SU-DHL-6 (cell line): ENCODE measurements at regions not wholly inside any gene's neighbourhood (a gene's known extent, or its start where the extent isn't known, plus 50 kb on each side); places are given as distances from the start of the nearest gene placed in this dataset.
"Not testable (repeated sequence)": the region's sequence is repeated elsewhere in the genome, so short reads cannot be mapped to it uniquely, and the experiment has no call there.

Experiments
- H2AFZ ChIP-seq: fragments of 200-600 bp; sonication (generic); 2 replicates; pipeline ENCODE4 v1.6.1; 2014; ENCODE audit warnings: low read depth, mild to moderate bottlenecking, moderate library complexity, mixed read lengths, antibody characterized with exemption, low read length; ENCODE audit not compliant: severe bottlenecking
- H3F3A ChIP-seq: fragments of 200-600 bp; shearing (Covaris generic); 2 replicates; pipeline ENCODE4 v1.6.0; 2016; ENCODE audit warnings: antibody characterized with exemption, mild to moderate bottlenecking; ENCODE audit not compliant: insufficient read depth
- H3K27ac ChIP-seq: fragments of 200-600 bp; sonication (generic); 2 replicates; pipeline ENCODE4 v1.5.1; 2016; ENCODE audit warnings: low read depth, mild to moderate bottlenecking, low read length, moderate library complexity, mixed read lengths
- H3K27me3 ChIP-seq: fragments of 200-600 bp; sonication (generic), shearing (Covaris generic); 2 replicates; pipeline ENCODE4 v1.6.0; 2014; ENCODE audit warnings: mild to moderate bottlenecking, low read length
- H3K36me3 ChIP-seq: fragments of 200-600 bp; sonication (generic); 2 replicates; pipeline ENCODE4 v1.6.1; 2014; ENCODE audit warnings: mild to moderate bottlenecking, low read length, mixed read lengths
- H3K4me2 ChIP-seq: fragments of 300-600, 200-600 bp; shearing (Covaris generic), sonication (generic); 2 replicates; pipeline ENCODE4 v1.6.0; 2014; ENCODE audit warnings: low read length, low read depth, mild to moderate bottlenecking; ENCODE audit not compliant: poor library complexity, severe bottlenecking
- H3K4me3 ChIP-seq: fragments of 200-600 bp; sonication (generic); 2 replicates; pipeline ENCODE4 v1.5.1; 2014; ENCODE audit warnings: antibody characterized with exemption, low read length, mild to moderate bottlenecking, mixed read lengths; ENCODE audit not compliant: insufficient read depth, poor library complexity, severe bottlenecking
- H3K79me2 ChIP-seq: fragments of 200-600 bp; sonication (generic); 2 replicates; pipeline ENCODE4 v1.6.1; 2014; ENCODE audit warnings: mild to moderate bottlenecking, low read length, moderate library complexity; ENCODE audit not compliant: insufficient read depth
- H3K9ac ChIP-seq: fragments of 200-600 bp; sonication (generic); 2 replicates; pipeline ENCODE4 v1.7.0; 2014; ENCODE audit warnings: mild to moderate bottlenecking, low read length
- H3K9me2 ChIP-seq: fragments of 200-600 bp; sonication (generic); replicated peaks from 2 replicates; pipeline ENCODE4 v1.6.1; 2014; ENCODE audit warnings: low read length; ENCODE audit not compliant: insufficient read depth
- H3K9me3 ChIP-seq: fragments of 200-600 bp; sonication (generic); 2 replicates; pipeline ENCODE4 v1.6.1; 2014; ENCODE audit warnings: low read length, mixed read lengths; ENCODE audit not compliant: insufficient read depth
- H4K20me1 ChIP-seq: fragments of 200-600 bp; sonication (generic); 2 replicates; pipeline ENCODE4 v1.6.1; 2014; ENCODE audit warnings: low read depth, mild to moderate bottlenecking, antibody characterized with exemption, low read length, moderate library complexity, mixed read lengths
- CTCF ChIP-seq: fragments of 200-600 bp; sonication (generic); IDR thresholded peaks from one replicate; pipeline ENCODE4 v1.5.1; 2017; ENCODE audit warnings: antibody characterized with exemption, mild to moderate bottlenecking, low read length, moderate library complexity; ENCODE audit not compliant: insufficient read depth, poor library complexity, severe bottlenecking
- EZH2phosphoT487 ChIP-seq: fragments of 200-600 bp; sonication (generic), shearing (Covaris generic); conservative IDR thresholded peaks from 2 replicates; pipeline ENCODE4 v1.6.1; 2018; ENCODE audit warnings: mild to moderate bottlenecking, antibody characterized with exemption, low read length, moderate library complexity, mixed read lengths

DNA sequence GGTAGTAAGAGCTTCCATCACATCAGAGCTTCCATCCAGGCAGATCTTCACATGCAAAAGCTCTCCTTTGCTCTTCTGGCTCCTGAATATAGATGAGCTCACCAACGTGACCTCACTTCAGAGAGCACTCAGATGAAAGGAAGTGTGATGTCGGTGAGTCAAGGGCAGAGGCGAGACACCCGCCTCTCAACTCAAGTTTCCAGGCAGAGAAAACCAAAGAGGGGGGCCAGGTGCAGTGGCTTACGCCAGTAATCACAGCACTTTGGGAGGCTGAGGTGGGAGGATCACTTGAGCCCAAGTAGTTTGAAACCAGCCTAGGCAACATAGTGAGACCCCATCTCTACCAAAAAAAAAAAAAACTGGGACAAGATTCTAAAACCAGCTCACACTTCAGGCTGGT, 126.9 kb downstream of the DUSP6 start:
- Histone ChIP-seq H3K4me2 (no peak overlapping the region), H3K27me3 (no peaks in the 10 kb centered on the region), H3K9me3 (no peaks in the 10 kb centered on the region), H3F3A (no peaks in the 10 kb centered on the region), H3K36me3 (no peaks in the 10 kb centered on the region), H4K20me1 (no peaks in the 10 kb centered on the region), H3K79me2 (no peaks in the 10 kb centered on the region), H2AFZ (no peak overlapping the region), H3K27ac (no peak overlapping the region), H3K9ac (no peak overlapping the region), H3K9me2 (no peaks in the 10 kb centered on the region), H3K4me3 (no peak overlapping the region)
- no peak for TF ChIP-seq CTCF
- no peak for TF ChIP-seq EZH2phosphoT487

DNA sequence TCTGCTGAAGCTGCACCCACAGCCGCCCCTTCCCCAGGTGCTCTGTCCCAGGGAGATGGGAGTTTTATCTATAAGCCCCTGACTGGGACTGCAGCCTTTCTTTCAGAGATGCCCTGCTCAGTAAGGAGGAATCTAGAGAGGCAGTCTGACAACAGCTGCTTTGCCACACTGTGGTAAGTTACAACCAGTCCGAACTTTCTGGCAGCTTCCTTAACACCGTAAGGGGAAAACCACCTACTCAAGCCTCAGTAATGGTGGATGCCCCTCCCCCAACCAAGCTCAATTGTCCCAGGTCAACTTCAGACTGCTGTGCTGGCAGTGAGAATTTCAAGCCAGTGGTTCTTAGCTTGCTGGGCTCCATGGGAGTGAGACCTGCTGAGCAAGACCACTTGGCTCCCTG, 129.7 kb downstream of the DUSP6 start:
- H3K4me2 ChIP-seq, H3K79me2 ChIP-seq, H3K9me2 ChIP-seq, H2AFZ ChIP-seq, H3F3A ChIP-seq, H3K4me3 ChIP-seq, H3K27ac ChIP-seq, H3K9ac ChIP-seq, H3K36me3 ChIP-seq, H3K9me3 ChIP-seq, H4K20me1 ChIP-seq, H3K27me3 ChIP-seq: not testable (repeated sequence)

DNA sequence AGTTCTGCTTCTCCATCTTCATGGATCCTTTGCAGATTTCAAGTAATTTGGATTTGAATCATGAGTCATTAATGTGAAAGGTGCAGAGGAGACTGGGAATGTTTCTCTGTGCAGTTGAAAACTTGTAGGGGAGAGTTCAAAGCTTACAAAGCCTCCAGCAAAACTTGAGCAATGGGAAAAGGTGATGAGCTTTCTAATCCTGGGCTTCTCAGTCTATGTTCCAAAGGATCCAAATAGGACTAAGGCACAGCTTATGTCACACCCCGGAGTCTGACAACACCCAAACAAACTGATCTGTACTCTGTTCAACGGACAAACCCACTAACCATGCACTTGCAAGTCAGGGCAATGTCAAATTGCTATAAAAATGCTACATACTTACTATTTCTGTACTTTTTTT, 134.8 kb downstream of the DUSP6 start:
- Histone ChIP-seq H3K27ac (no peak overlapping the region), H3K27me3 (no peaks in the 10 kb centered on the region), H3K79me2 (no peaks in the 10 kb centered on the region), H2AFZ (no peak overlapping the region), H4K20me1 (no peaks in the 10 kb centered on the region; the same call in 1 of the 2 replicates), H3K9me3 (no peaks in the 10 kb centered on the region), H3K9ac (no peak overlapping the region), H3F3A (no peaks in the 10 kb centered on the region), H3K4me2 (no peak overlapping the region), H3K4me3 (no peak overlapping the region), H3K36me3 (no peaks in the 10 kb centered on the region), H3K9me2 (no peaks in the 10 kb centered on the region)
- TF ChIP-seq CTCF (no peak), EZH2phosphoT487 (no peak)

DNA sequence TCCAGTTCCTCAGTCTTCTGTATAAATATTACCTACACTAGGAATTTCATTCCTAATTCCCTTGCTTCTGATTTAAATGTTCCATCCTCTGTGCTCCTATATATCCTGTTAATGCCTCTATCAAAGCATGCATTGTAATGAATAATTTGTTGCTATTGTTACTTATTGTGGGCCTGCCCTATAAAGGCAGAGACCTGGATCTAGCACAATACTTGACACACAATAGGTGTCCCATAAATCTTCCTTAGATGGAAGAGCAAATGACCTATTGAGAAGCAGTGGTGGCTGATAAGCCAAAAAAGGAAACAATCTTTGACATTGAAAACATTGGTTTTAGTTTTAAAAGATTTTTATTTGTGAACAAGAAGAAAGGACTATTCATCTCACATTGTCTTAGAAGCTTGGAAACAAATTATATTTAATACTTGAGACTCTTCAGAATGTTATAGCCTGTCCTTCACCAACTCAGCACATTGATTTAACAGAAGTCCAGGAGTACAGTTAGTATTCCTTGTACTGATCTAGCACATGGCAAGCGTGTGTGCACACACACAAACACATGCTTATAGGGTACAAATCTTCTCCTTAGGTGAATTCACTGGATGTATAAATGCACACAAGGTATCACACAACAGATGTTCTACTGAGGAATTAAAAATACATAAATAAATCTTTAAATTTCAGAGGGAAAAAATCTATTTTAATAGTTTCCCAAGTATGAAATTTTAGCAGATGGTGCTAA, 135.9 kb downstream of the DUSP6 start:
- Histone ChIP-seq H3K27me3 (no peaks in the 10 kb centered on the region), H2AFZ (no peak overlapping the region), H3K9me2 (no peaks in the 10 kb centered on the region), H3K9ac (no peak overlapping the region), H3K4me3 (no peak overlapping the region), H3K27ac (no peak overlapping the region), H3K36me3 (no peaks in the 10 kb centered on the region), H3K79me2 (no peaks in the 10 kb centered on the region), H4K20me1 (no peaks in the 10 kb centered on the region; the same call in 1 of the 2 replicates), H3K4me2 (no peak overlapping the region), H3F3A (no peaks in the 10 kb centered on the region), H3K9me3 (no peaks in the 10 kb centered on the region)
- TF ChIP-seq EZH2phosphoT487 (no peak), CTCF (no peak)
